ENCODE measurements at regions not wholly inside any gene's neighbourhood (a gene's known extent, or its start where the extent isn't known, plus 50 kb on each side); places are given as distances from the start of the nearest gene placed in this dataset.

DNA sequence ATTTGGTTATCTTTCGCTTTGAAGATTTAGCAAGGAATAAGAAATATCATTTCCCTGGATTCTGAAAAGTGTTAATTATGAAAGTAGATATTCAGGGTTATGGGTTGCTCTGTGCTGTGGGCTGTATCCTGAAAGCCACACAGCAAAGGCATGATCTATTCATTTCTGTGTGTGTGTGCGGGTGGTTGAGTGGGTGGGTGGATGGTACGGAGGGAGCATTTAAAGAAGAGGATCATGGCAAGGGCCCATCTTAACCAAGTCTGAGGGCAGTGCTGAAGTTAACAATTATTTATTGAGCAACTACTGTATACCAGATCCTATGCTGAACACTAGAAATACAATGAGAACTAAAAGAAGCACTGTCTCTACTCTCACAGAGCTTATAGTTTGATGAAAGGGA, 178.2 kb upstream of the ZEB2 start:
- no peak for FAIRE-seq
- WGBS, 3 donors: 95 to 97% (median 96%) methylated on average over 3 of the region's 3 CpGs

DNA sequence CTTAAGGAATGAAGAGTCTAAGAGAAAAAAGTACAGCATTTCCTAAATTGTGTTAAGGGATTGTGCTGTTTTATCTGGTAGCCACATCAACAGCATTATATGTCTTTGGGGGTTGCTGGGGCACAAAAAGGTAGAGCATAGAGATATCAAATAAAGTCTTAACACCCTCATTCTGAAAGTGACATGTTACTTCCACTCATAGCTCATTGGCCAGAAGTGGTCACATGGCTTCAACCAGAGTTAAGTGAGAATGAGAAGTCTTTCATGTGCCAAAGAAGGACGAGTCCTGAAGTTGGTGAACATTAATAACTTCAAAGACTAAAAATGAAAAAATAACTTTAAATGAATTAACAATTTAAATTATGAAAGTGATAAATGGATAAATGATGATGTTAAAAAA, 175.7 kb upstream of the ZEB2 start:
- no peaks in the 10 kb centered on the region for H3K4me1 ChIP-seq (ENCODE audit: control insufficient read depth in 3 of 3, insufficient read depth in 2 of 3, low read depth in 1 of 3, low read length in 2 of 3)
- no peak overlapping the region for H3K27ac ChIP-seq (ENCODE audit: low read depth in 1 of 3, low read length in 2 of 3)
- H3K27me3 ChIP-seq (ENCODE audit: control insufficient read depth in 3 of 3, insufficient read depth in 3 of 3, low read length in 3 of 3): no peaks in the 10 kb centered on the region
- FAIRE-seq (no peak), DNase-seq (no peak)
- WGBS, 3 donors: 58 to 84% (median 65%) methylated on average over 1 of the region's 1 CpG
- H3K9me3 ChIP-seq (ENCODE audit: control insufficient read depth in 2 of 2, insufficient read depth in 1 of 2, low read depth in 1 of 2, low read length in 1 of 2): no peaks in the 10 kb centered on the region
- H3K36me3 ChIP-seq (ENCODE audit: control insufficient read depth in 3 of 3, insufficient read depth in 2 of 3, low read depth in 1 of 3, low read length in 3 of 3): no peaks in the 10 kb centered on the region
- no peak overlapping the region for H3K4me3 ChIP-seq (ENCODE audit: low read depth in 1 of 3, low read length in 3 of 3)

More for the DNA sequence above, 178.2 kb upstream of the ZEB2 start:
- H3K9me3 ChIP-seq (ENCODE audit: control insufficient read depth in 2 of 2, insufficient read depth in 1 of 2, low read depth in 1 of 2, low read length in 1 of 2): no peaks in the 10 kb centered on the region
- no peak overlapping the region for H3K4me3 ChIP-seq (ENCODE audit: low read depth in 1 of 3, low read length in 3 of 3)
- no peaks in the 10 kb centered on the region for H3K36me3 ChIP-seq (ENCODE audit: control insufficient read depth in 3 of 3, insufficient read depth in 2 of 3, low read depth in 1 of 3, low read length in 3 of 3)
- H3K4me1 ChIP-seq (ENCODE audit: control insufficient read depth in 3 of 3, insufficient read depth in 2 of 3, low read depth in 1 of 3, low read length in 2 of 3): no peaks in the 10 kb centered on the region
- no peak overlapping the region for H3K27ac ChIP-seq (ENCODE audit: low read depth in 1 of 3, low read length in 2 of 3)
- no peak for DNase-seq
- H3K27me3 ChIP-seq (ENCODE audit: control insufficient read depth in 3 of 3, insufficient read depth in 3 of 3, low read length in 3 of 3): no peaks in the 10 kb centered on the region

DNA sequence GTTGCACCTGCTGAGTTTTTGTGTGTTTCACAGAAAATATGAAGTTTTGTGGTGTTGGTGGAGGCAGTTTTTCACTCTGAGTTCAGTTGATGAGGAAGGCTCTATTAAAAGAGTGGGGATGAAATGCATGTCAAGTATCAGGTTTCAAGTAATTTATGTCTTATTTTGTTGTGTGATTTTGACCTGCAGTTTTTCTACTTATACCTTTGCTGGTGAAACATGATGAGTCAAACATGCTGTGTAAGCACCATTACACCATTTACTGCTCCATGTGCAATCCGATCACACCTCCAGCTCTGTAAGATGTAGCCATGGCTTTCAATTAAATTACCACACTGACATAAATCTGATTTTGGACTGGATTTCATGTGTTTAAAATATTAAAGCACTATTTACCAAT, 174.5 kb upstream of the ZEB2 start:
- Histone ChIP-seq H3K27ac (ENCODE audit: low read depth in 1 of 3, low read length in 2 of 3) (no peak overlapping the region), H3K36me3 (ENCODE audit: control insufficient read depth in 3 of 3, insufficient read depth in 2 of 3, low read depth in 1 of 3, low read length in 3 of 3) (no peaks in the 10 kb centered on the region), H3K4me3 (ENCODE audit: low read depth in 1 of 3, low read length in 3 of 3) (no peak overlapping the region), H3K27me3 (ENCODE audit: control insufficient read depth in 3 of 3, insufficient read depth in 3 of 3, low read length in 3 of 3) (no peaks in the 10 kb centered on the region), H3K9me3 (ENCODE audit: control insufficient read depth in 2 of 2, insufficient read depth in 1 of 2, low read depth in 1 of 2, low read length in 1 of 2) (no peaks in the 10 kb centered on the region), H3K4me1 (ENCODE audit: control insufficient read depth in 3 of 3, insufficient read depth in 2 of 3, low read depth in 1 of 3, low read length in 2 of 3) (no peaks in the 10 kb centered on the region)
- FAIRE-seq (no peak), DNase-seq (no peak)
- 71 to 80% (median 71%) methylated on average over 1 of the region's 1 CpG for WGBS, 3 donors

DNA sequence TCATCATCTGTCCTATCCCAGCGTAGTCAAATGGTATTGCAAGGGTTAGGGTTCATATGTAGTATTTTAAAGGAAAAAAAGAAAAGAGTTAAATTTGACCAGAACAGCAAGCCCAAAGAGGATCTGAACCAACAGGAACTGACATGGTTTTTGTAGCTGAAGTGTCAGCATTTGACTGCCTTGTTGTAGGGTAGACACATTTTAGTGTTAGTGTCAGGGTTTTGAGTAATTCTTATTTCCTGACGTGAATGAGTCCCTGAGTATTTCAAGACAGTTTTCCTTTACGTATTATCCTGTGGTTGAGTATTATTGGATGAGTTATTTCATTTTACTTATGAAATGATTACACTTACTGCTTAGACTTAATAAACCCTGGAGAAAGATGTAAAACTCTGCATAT, 173.3 kb upstream of the ZEB2 start:
- Histone ChIP-seq H3K27ac (ENCODE audit: low read depth in 1 of 3, low read length in 2 of 3) (no peak overlapping the region), H3K27me3 (ENCODE audit: control insufficient read depth in 3 of 3, insufficient read depth in 3 of 3, low read length in 3 of 3) (no peaks in the 10 kb centered on the region), H3K36me3 (ENCODE audit: control insufficient read depth in 3 of 3, insufficient read depth in 2 of 3, low read depth in 1 of 3, low read length in 3 of 3) (no peaks in the 10 kb centered on the region), H3K9me3 (ENCODE audit: control insufficient read depth in 2 of 2, insufficient read depth in 1 of 2, low read depth in 1 of 2, low read length in 1 of 2) (no peaks in the 10 kb centered on the region), H3K4me1 (ENCODE audit: control insufficient read depth in 3 of 3, insufficient read depth in 2 of 3, low read depth in 1 of 3, low read length in 2 of 3) (no peaks in the 10 kb centered on the region), H3K4me3 (ENCODE audit: low read depth in 1 of 3, low read length in 3 of 3) (no peak overlapping the region)
- 86 to 88% (median 87%) methylated on average over 3 of the region's 3 CpGs for WGBS, 3 donors
- no peak for DNase-seq
- FAIRE-seq: no peak

DNA sequence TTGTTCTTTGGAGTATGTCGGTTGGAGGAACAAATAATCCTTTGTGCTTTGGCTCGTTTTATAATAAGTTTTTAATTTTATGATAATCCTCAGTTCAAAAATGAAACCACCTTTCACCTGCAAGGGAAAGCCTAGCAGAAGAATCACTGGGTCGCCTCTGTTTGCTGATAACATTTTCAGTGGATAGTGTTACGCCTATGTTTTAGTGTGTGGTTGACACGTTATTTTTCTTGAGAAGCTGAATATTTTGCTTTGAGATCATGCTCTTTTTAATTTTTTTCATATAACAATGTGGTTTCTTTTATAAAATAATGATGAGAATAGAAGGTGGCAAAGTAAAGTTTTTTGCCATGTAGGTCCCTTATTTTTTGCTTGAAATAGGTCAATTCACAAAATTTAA, 172.7 kb upstream of the ZEB2 start:
- DNase-seq (no peak), FAIRE-seq (no peak)
- H3K36me3 ChIP-seq (ENCODE audit: control insufficient read depth in 3 of 3, insufficient read depth in 2 of 3, low read depth in 1 of 3, low read length in 3 of 3): no peaks in the 10 kb centered on the region
- no peaks in the 10 kb centered on the region for H3K4me1 ChIP-seq (ENCODE audit: control insufficient read depth in 3 of 3, insufficient read depth in 2 of 3, low read depth in 1 of 3, low read length in 2 of 3)
- H3K4me3 ChIP-seq (ENCODE audit: low read depth in 1 of 3, low read length in 3 of 3): no peak overlapping the region
- H3K27me3 ChIP-seq (ENCODE audit: control insufficient read depth in 3 of 3, insufficient read depth in 3 of 3, low read length in 3 of 3): no peaks in the 10 kb centered on the region
- WGBS, 3 donors: 43 to 77% (median 67%) methylated on average over 5 of the region's 5 CpGs
- H3K9me3 ChIP-seq (ENCODE audit: control insufficient read depth in 2 of 2, insufficient read depth in 1 of 2, low read depth in 1 of 2, low read length in 1 of 2): no peaks in the 10 kb centered on the region
- no peak overlapping the region for H3K27ac ChIP-seq (ENCODE audit: low read depth in 1 of 3, low read length in 2 of 3)

DNA sequence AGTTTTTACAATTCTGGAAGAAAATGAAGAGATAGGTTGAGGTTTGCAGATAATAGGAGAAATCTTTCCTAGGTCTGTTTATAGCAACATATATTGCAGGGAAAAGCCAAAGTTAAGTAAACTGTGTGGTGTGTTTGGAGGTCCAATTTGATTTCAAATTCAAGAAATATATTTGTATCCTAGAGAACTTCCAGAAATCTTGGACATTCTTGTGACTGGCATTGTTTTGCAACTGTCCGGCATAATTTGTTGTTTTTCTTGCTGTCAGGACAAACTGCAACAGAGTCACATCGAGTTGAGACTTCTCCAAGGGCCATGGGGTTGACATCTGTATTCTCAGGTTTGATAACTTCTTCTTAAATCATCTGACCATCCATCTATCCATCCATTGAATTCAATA, 170.9 kb upstream of the ZEB2 start:
- no peaks in the 10 kb centered on the region for H3K27me3 ChIP-seq (ENCODE audit: control insufficient read depth in 3 of 3, insufficient read depth in 3 of 3, low read length in 3 of 3)
- no peaks in the 10 kb centered on the region for H3K36me3 ChIP-seq (ENCODE audit: control insufficient read depth in 3 of 3, insufficient read depth in 2 of 3, low read depth in 1 of 3, low read length in 3 of 3)
- FAIRE-seq: no peak
- DNase-seq: no peak
- H3K4me3 ChIP-seq (ENCODE audit: low read depth in 1 of 3, low read length in 3 of 3): no peak overlapping the region
- no peaks in the 10 kb centered on the region for H3K9me3 ChIP-seq (ENCODE audit: control insufficient read depth in 2 of 2, insufficient read depth in 1 of 2, low read depth in 1 of 2, low read length in 1 of 2)
- no peak overlapping the region for H3K27ac ChIP-seq (ENCODE audit: low read depth in 1 of 3, low read length in 2 of 3)
- 70 to 83% (median 72%) methylated on average over 2 of the region's 2 CpGs for WGBS, 3 donors
- no peaks in the 10 kb centered on the region for H3K4me1 ChIP-seq (ENCODE audit: control insufficient read depth in 3 of 3, insufficient read depth in 2 of 3, low read depth in 1 of 3, low read length in 2 of 3)

DNA sequence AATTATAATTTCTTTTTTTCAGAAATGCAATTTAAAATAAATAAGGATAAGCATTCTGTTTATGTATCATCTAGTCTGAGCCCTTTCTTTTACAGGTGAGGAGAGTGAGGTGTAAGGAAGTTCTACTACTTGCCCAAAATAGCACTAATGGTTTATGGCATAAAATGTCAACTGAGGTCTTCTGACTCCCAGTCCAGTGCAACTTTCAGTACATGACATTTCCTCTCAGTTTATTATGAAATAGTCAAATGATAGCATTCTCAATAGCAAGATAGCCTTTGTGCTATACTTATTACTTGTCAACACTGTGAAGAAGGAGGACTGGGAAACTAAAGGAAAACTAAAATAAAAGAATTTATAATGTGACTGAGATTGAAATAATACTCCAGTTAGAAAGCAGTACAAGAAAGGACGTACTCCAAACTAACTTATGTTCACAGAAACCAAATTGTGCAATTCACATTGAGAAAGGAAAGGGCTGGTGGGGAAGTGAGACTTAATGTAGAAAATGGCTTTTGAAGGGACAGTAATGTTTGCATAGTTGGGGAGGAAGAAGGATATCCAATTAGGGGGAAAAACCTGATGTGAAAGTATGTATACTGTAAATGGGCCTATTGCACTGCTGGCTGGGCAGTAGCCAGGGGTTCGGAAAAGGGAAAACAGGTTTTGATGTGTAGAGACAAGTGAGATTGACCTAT, 166.7 kb upstream of the ZEB2 start:
- Histone ChIP-seq H3K36me3 (ENCODE audit: control insufficient read depth in 3 of 3, insufficient read depth in 2 of 3, low read depth in 1 of 3, low read length in 3 of 3) (no peaks in the 10 kb centered on the region), H3K27ac (ENCODE audit: low read depth in 1 of 3, low read length in 2 of 3) (no peak overlapping the region), H3K4me1 (ENCODE audit: control insufficient read depth in 3 of 3, insufficient read depth in 2 of 3, low read depth in 1 of 3, low read length in 2 of 3) (no peaks in the 10 kb centered on the region), H3K4me3 (ENCODE audit: low read depth in 1 of 3, low read length in 3 of 3) (no peak overlapping the region), H3K9me3 (ENCODE audit: control insufficient read depth in 2 of 2, insufficient read depth in 1 of 2, low read depth in 1 of 2, low read length in 1 of 2) (no peaks in the 10 kb centered on the region), H3K27me3 (ENCODE audit: control insufficient read depth in 3 of 3, insufficient read depth in 3 of 3, low read length in 3 of 3) (no peaks in the 10 kb centered on the region)
- DNase-seq: no peak
- WGBS, 3 donors: 76 to 81% (median 79%) methylated on average over 2 of the region's 2 CpGs
- no peak for FAIRE-seq

DNA sequence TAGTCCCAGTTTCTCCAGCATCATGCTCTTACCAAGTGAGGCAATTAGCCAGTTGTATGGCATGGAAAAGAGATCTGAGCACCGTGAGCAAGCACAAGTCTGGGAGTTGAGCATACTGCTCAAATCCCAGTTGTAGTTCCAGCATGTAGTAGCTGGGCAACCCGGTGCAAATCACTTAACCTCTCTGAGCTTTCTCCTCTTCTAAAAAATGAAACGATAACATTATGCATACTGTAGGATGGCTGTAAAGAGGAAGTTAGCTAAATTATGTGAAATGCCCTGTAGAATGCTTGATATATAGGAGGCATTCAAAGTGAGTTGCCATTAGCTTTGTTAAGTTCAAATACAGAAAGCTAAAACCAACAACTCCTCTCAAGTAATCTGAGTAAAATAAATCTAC, 164.0 kb upstream of the ZEB2 start:
- 82 to 91% (median 85%) methylated on average over 3 of the region's 3 CpGs for WGBS, 3 donors
- Histone ChIP-seq H3K36me3 (ENCODE audit: control insufficient read depth in 3 of 3, insufficient read depth in 2 of 3, low read depth in 1 of 3, low read length in 3 of 3) (no peaks in the 10 kb centered on the region), H3K4me1 (ENCODE audit: control insufficient read depth in 3 of 3, insufficient read depth in 2 of 3, low read depth in 1 of 3, low read length in 2 of 3) (peaks cover 0 to under 1% (median 0%) of the 10 kb centered on the region in 3 donors), H3K27me3 (ENCODE audit: control insufficient read depth in 3 of 3, insufficient read depth in 3 of 3, low read length in 3 of 3) (no peaks in the 10 kb centered on the region), H3K27ac (ENCODE audit: low read depth in 1 of 3, low read length in 2 of 3) (no peak overlapping the region), H3K4me3 (ENCODE audit: low read depth in 1 of 3, low read length in 3 of 3) (no peak overlapping the region), H3K9me3 (ENCODE audit: control insufficient read depth in 2 of 2, insufficient read depth in 1 of 2, low read depth in 1 of 2, low read length in 1 of 2) (no peaks in the 10 kb centered on the region)
- FAIRE-seq: no peak
- DNase-seq: no peak

DNA sequence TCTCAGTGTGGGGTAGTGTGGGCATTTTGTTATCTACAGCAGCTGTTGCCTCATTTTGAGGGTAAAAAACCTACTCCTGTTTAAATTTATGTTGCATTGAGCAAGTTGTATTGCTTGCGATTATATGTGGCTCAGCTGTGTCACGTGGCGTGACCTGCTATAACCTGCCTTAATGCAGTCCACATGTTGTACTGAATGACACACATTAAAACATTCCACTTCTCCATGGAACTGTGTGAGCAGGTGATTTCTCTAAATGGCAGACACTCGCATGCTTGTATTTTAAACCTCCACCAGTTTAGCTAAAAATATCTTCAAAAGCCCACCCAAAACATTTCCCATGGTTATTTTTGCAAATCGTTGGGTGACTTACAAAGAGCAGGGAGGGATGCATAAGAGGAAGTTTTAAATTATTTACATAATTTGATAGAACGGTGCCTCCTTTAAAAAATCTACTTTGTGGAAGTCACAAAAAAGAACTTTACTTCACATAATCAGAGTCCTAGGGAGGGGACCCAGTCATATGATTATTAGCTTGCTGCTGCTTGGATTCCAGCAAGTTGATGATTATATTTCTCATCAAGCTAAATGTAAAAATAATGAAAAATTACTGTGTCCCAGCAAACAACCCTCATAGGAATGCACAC, 163.3 kb upstream of the ZEB2 start:
- Histone ChIP-seq H3K27ac (ENCODE audit: low read depth in 1 of 3, low read length in 2 of 3) (no peak overlapping the region), H3K9me3 (ENCODE audit: control insufficient read depth in 2 of 2, insufficient read depth in 1 of 2, low read depth in 1 of 2, low read length in 1 of 2) (no peaks in the 10 kb centered on the region), H3K27me3 (ENCODE audit: control insufficient read depth in 3 of 3, insufficient read depth in 3 of 3, low read length in 3 of 3) (no peaks in the 10 kb centered on the region), H3K4me3 (ENCODE audit: low read depth in 1 of 3, low read length in 3 of 3) (no peak overlapping the region), H3K36me3 (ENCODE audit: control insufficient read depth in 3 of 3, insufficient read depth in 2 of 3, low read depth in 1 of 3, low read length in 3 of 3) (no peaks in the 10 kb centered on the region), H3K4me1 (ENCODE audit: control insufficient read depth in 3 of 3, insufficient read depth in 2 of 3, low read depth in 1 of 3, low read length in 2 of 3) (peaks cover 0 to 6% (median 0%) of the 10 kb centered on the region in 3 donors)
- 64 to 82% (median 78%) methylated on average over 6 of the region's 6 CpGs for WGBS, 3 donors
- DNase-seq (no peak), FAIRE-seq (no peak)
